GM12878 (cell line): ENCODE measurements at regions not wholly inside any gene's neighbourhood (a gene's known extent, or its start where the extent isn't known, plus 50 kb on each side); places are given as distances from the start of the nearest gene placed in this dataset.

ENCODE experiments used
- ATAC-seq: fragments of 200-7000 bp; cut with Tn5 transposase; 3 replicates; pipeline ENCODE4 v1.9.1; 2020; ENCODE audit warnings: mild to moderate bottlenecking, moderate library complexity
- BruUV-seq: library from RNA; stranded (reverse); fragments of 400-500 nt; replicated peaks from 2 replicates; lab custom pipeline; 2021; lab: Mats Ljungman, UMichigan
- CTCF ChIA-PET: fragments of 300-600 bp; sonication (Branson Sonifier 250); formaldehyde crosslinking; extraction: SDS; loops from one replicate; lab custom pipeline; 2021; ENCODE audit warnings: inconsistent platforms; lab: Yijun Ruan, JAX
- POLR2A ChIA-PET: fragments of 350-600 bp; formaldehyde crosslinking; extraction: SDS; loops from one replicate; lab custom pipeline; 2021; ENCODE audit warnings: inconsistent platforms; lab: Charles Lee
- RAD21 ChIA-PET: fragments of 300-600 bp; sonication (Branson Sonifier 250); formaldehyde crosslinking; loops from one replicate; lab custom pipeline; 2023; ENCODE audit warnings: antibody characterized with exemption; ENCODE audit not compliant: unreplicated experiment; lab: Charles Lee
- SMC1A ChIA-PET: fragments of 300-600 bp; sonication (Branson Sonifier 250); formaldehyde crosslinking; loops from one replicate; lab custom pipeline; 2023; ENCODE audit not compliant: unreplicated experiment, uncharacterized antibody; lab: Charles Lee
- DNase-seq: peaks from one replicate; pipeline ENCODE4 v3.0.0-alpha.2; 2011; ENCODE audit warnings: low read depth, low spot score
- FAIRE-seq: peaks from 3 replicates; lab custom pipeline; 2011; peaks lifted over from hg19 to GRCh38; lab: Jason Lieb, UNC
- H2AFZ ChIP-seq: 2 replicates; pipeline ENCODE4 v1.6.0; 2011; ENCODE audit warnings: low read depth, low read length, control low read depth; ENCODE audit not compliant: control insufficient read depth
- H3K27ac ChIP-seq: 2 replicates; pipeline ENCODE4 v1.5.1; 2011; ENCODE audit warnings: control low read depth; ENCODE audit not compliant: control insufficient read depth, insufficient read depth
- H3K27me3 ChIP-seq, 2 experiments: replicated peaks in 1 of 2; 2 replicates each; pipeline versions ENCODE4 v1.6.0 to v1.6.1; 2011; ENCODE audit warnings: low read length in 1 of 2; ENCODE audit not compliant: control insufficient read depth in 2 of 2, insufficient read depth in 2 of 2
- H3K36me3 ChIP-seq, 2 experiments: 2 replicates each; pipeline ENCODE4 v1.5.1; 2011; ENCODE audit warnings: low read length in 1 of 2; ENCODE audit not compliant: control insufficient read depth in 2 of 2, insufficient read depth in 2 of 2
- H3K4me1 ChIP-seq: 2 replicates; pipeline ENCODE4 v1.6.1; 2011; ENCODE audit warnings: mild to moderate bottlenecking, low read length, moderate library complexity, mixed read lengths; ENCODE audit not compliant: control insufficient read depth, insufficient read depth
- H3K4me2 ChIP-seq: 2 replicates; pipeline ENCODE4 v1.6.0; 2011; ENCODE audit warnings: control low read depth; ENCODE audit not compliant: control insufficient read depth, insufficient read depth
- H3K4me3 ChIP-seq: fragments of 200-600 bp; sonication (generic); 2 replicates; pipeline ENCODE4 v1.5.1; 2016
- H3K79me2 ChIP-seq: 2 replicates; pipeline ENCODE4 v1.6.0; 2011; ENCODE audit warnings: low read length; ENCODE audit not compliant: control insufficient read depth, insufficient read depth
- H3K9ac ChIP-seq: 2 replicates; pipeline ENCODE4 v1.8.0; 2011; ENCODE audit warnings: low read length, control low read depth, mixed read lengths; ENCODE audit not compliant: control insufficient read depth, insufficient read depth
- H3K9me3 ChIP-seq: replicated peaks from 3 replicates; pipeline ENCODE4 v1.5.1; 2011; ENCODE audit warnings: mild to moderate bottlenecking, low read length; ENCODE audit not compliant: control insufficient read depth, insufficient read depth
- H4K20me1 ChIP-seq: 2 replicates; pipeline ENCODE4 v1.6.0; 2011; ENCODE audit not compliant: control insufficient read depth, insufficient read depth
- HDAC2 ChIP-seq: fragments of 200-600 bp; sonication (generic); IDR thresholded peaks from 2 replicates; pipeline ENCODE4 v1.6.1; 2017
- IRF5 ChIP-seq: fragments of 450-650 bp; IDR thresholded peaks from 2 replicates; pipeline ENCODE4 v1.6.1; 2017; ENCODE audit warnings: borderline replicate concordance
- NR2F1 ChIP-seq: fragments of 450-650 bp; conservative IDR thresholded peaks from 2 replicates; pipeline ENCODE4 v1.6.1; 2017; ENCODE audit warnings: mild to moderate bottlenecking
- PRDM15 ChIP-seq: fragments of 450-650 bp; formaldehyde crosslinking; IDR thresholded peaks from 2 replicates; pipeline ENCODE4 v1.4.0; 2020; ENCODE audit warnings: mild to moderate bottlenecking, moderate library complexity
- TAF1 ChIP-seq: IDR thresholded peaks from 2 replicates; pipeline ENCODE4 v1.6.1; 2011; ENCODE audit warnings: mild to moderate bottlenecking, low read depth, low read length, borderline replicate concordance
- WGBS: methylation state at CpG from one replicate; pipeline ENCODE4 v1.1.6; 2016; ENCODE audit warnings: low lambda C conversion rate; ENCODE audit not compliant: insufficient replicate concordance, insufficient coverage; ENCODE audit errors: missing lambda C conversion rate; 5-methylcytosine and 5-hydroxymethylcytosine counted together
- in situ Hi-C: fragments of 300-500 bp; cut with MboI; formaldehyde crosslinking; loops from 9 replicates; pipeline ENCODE4 v1.14.3; 2018; ENCODE audit warnings: mixed read lengths
- intact Hi-C: fragments of 100-400 bp; cut with micrococcal nuclease; formaldehyde crosslinking; loops from one replicate; pipeline ENCODE4 v1.14.2; 2022; ENCODE audit not compliant: unreplicated experiment

GRCh38 chr4:53686521-53686920 lies 95.2 kb upstream of the LNX1 start:
- no peaks in the 10 kb centered on the region for H3K79me2 ChIP-seq
- no peak overlapping the region for H3K4me2 ChIP-seq
- WGBS = 46% methylated on average over 1 of the region's 1 CpG
- H3K27ac ChIP-seq = no peak overlapping the region
- ChIA-PET RAD21 (interaction anchor here (1.1 to 3.6 kb wide), 4 partner anchors 9 to 32 kb away, joined by 3 to 24 read pairs (median 11); no protein-coding TSS in a partner anchor), SMC1A (interaction anchor here (0.6 to 8.7 kb wide), 6 partner anchors 15 to 140 kb away, joined by 3 to 145 read pairs (median 10); no protein-coding TSS in a partner anchor), CTCF (interaction anchor here (0.5 to 6.8 kb wide), 5 partner anchors 12 to 143 kb away, joined by 3 to 37 read pairs (median 4); no protein-coding TSS in a partner anchor), POLR2A (interaction anchor here (3.8 kb wide), 1 partner anchor 33 kb away, joined by 22 read pairs; no protein-coding TSS in a partner anchor)
- H3K9ac ChIP-seq = no peak overlapping the region
- ATAC-seq (no peak), DNase-seq (no peak), FAIRE-seq (no peak)
- peaks cover 4% of the 10 kb centered on the region; the same call in 1 of the 2 replicates for H3K4me1 ChIP-seq
- in situ Hi-C loops (no loop called here), intact Hi-C loops (no loop called here)
- H3K9me3 ChIP-seq = no peaks in the 10 kb centered on the region; the same call in 2 of the 3 replicates
- H3K36me3 ChIP-seq = no peaks in the 10 kb centered on the region
- H3K27me3 ChIP-seq = no peaks in the 10 kb centered on the region
- TF ChIP-seq IRF5 = no peak
- TF ChIP-seq TAF1 = no peak
- no peak for TF ChIP-seq HDAC2
- no peak for TF ChIP-seq PRDM15
- TF ChIP-seq NR2F1 = no peak
- H4K20me1 ChIP-seq = no peaks in the 10 kb centered on the region
- H2AFZ ChIP-seq = no peak overlapping the region
- BruUV-seq = no TSS peak
- no peak overlapping the region for H3K4me3 ChIP-seq
